GM12878 (cell line): ENCODE measurements at regions not wholly inside any gene's neighbourhood (a gene's known extent, or its start where the extent isn't known, plus 50 kb on each side); places are given as distances from the start of the nearest gene placed in this dataset.

Experiments used
- ATAC-seq: fragments of 200-7000 bp; cut with Tn5 transposase; 3 replicates; pipeline ENCODE4 v1.9.1; 2020; ENCODE audit warnings: mild to moderate bottlenecking, moderate library complexity
- BruUV-seq: library from RNA; stranded (reverse); fragments of 400-500 nt; replicated peaks from 2 replicates; lab custom pipeline; 2021; lab: Mats Ljungman, UMichigan
- CTCF ChIA-PET: fragments of 300-600 bp; sonication (Branson Sonifier 250); formaldehyde crosslinking; extraction: SDS; loops from one replicate; lab custom pipeline; 2021; ENCODE audit warnings: inconsistent platforms; lab: Yijun Ruan, JAX
- POLR2A ChIA-PET: fragments of 350-600 bp; formaldehyde crosslinking; extraction: SDS; loops from one replicate; lab custom pipeline; 2021; ENCODE audit warnings: inconsistent platforms; lab: Charles Lee
- RAD21 ChIA-PET: fragments of 300-600 bp; sonication (Branson Sonifier 250); formaldehyde crosslinking; loops from one replicate; lab custom pipeline; 2023; ENCODE audit warnings: antibody characterized with exemption; ENCODE audit not compliant: unreplicated experiment; lab: Charles Lee
- SMC1A ChIA-PET: fragments of 300-600 bp; sonication (Branson Sonifier 250); formaldehyde crosslinking; loops from one replicate; lab custom pipeline; 2023; ENCODE audit not compliant: unreplicated experiment, uncharacterized antibody; lab: Charles Lee
- DNase-seq: peaks from one replicate; pipeline ENCODE4 v3.0.0-alpha.2; 2011; ENCODE audit warnings: low read depth, low spot score
- FAIRE-seq: peaks from 3 replicates; lab custom pipeline; 2011; peaks lifted over from hg19 to GRCh38; lab: Jason Lieb, UNC
- H2AFZ ChIP-seq: 2 replicates; pipeline ENCODE4 v1.6.0; 2011; ENCODE audit warnings: low read depth, low read length, control low read depth; ENCODE audit not compliant: control insufficient read depth
- H3K27ac ChIP-seq: 2 replicates; pipeline ENCODE4 v1.5.1; 2011; ENCODE audit warnings: control low read depth; ENCODE audit not compliant: control insufficient read depth, insufficient read depth
- H3K27me3 ChIP-seq, 2 experiments: replicated peaks in 1 of 2; 2 replicates each; pipeline versions ENCODE4 v1.6.0 to v1.6.1; 2011; ENCODE audit warnings: low read length in 1 of 2; ENCODE audit not compliant: control insufficient read depth in 2 of 2, insufficient read depth in 2 of 2
- H3K36me3 ChIP-seq, 2 experiments: 2 replicates each; pipeline ENCODE4 v1.5.1; 2011; ENCODE audit warnings: low read length in 1 of 2; ENCODE audit not compliant: control insufficient read depth in 2 of 2, insufficient read depth in 2 of 2
- H3K4me1 ChIP-seq: 2 replicates; pipeline ENCODE4 v1.6.1; 2011; ENCODE audit warnings: mild to moderate bottlenecking, low read length, moderate library complexity, mixed read lengths; ENCODE audit not compliant: control insufficient read depth, insufficient read depth
- H3K4me2 ChIP-seq: 2 replicates; pipeline ENCODE4 v1.6.0; 2011; ENCODE audit warnings: control low read depth; ENCODE audit not compliant: control insufficient read depth, insufficient read depth
- H3K4me3 ChIP-seq: fragments of 200-600 bp; sonication (generic); 2 replicates; pipeline ENCODE4 v1.5.1; 2016
- H3K79me2 ChIP-seq: 2 replicates; pipeline ENCODE4 v1.6.0; 2011; ENCODE audit warnings: low read length; ENCODE audit not compliant: control insufficient read depth, insufficient read depth
- H3K9ac ChIP-seq: 2 replicates; pipeline ENCODE4 v1.8.0; 2011; ENCODE audit warnings: low read length, control low read depth, mixed read lengths; ENCODE audit not compliant: control insufficient read depth, insufficient read depth
- H3K9me3 ChIP-seq: replicated peaks from 3 replicates; pipeline ENCODE4 v1.5.1; 2011; ENCODE audit warnings: mild to moderate bottlenecking, low read length; ENCODE audit not compliant: control insufficient read depth, insufficient read depth
- H4K20me1 ChIP-seq: 2 replicates; pipeline ENCODE4 v1.6.0; 2011; ENCODE audit not compliant: control insufficient read depth, insufficient read depth
- EGR1 ChIP-seq, 2 experiments: IDR thresholded peaks; 1 replicate in 1 of 2; 2 replicates in 1 of 2; pipeline ENCODE4 v1.6.1; 2011 to 2012; ENCODE audit warnings: low read depth in 2 of 2, low read length in 2 of 2, borderline replicate concordance in 1 of 2, mild to moderate bottlenecking in 1 of 2, moderate library complexity in 1 of 2
- EZH2 ChIP-seq: IDR thresholded peaks from 2 replicates; pipeline ENCODE4 v1.6.1; 2012; ENCODE audit warnings: low read depth, mild to moderate bottlenecking, control low read depth, inconsistent platforms, low read length, borderline replicate concordance; ENCODE audit not compliant: control insufficient read depth
- IRF5 ChIP-seq: fragments of 450-650 bp; IDR thresholded peaks from 2 replicates; pipeline ENCODE4 v1.6.1; 2017; ENCODE audit warnings: borderline replicate concordance
- KAT2A ChIP-seq: conservative IDR thresholded peaks from 2 replicates; pipeline ENCODE4 v1.6.1; 2011; ENCODE audit warnings: low read depth, low read length; ENCODE audit not compliant: control insufficient read depth
- MTA2 ChIP-seq: fragments of 450-650 bp; IDR thresholded peaks from 2 replicates; pipeline ENCODE4 v1.6.1; 2016; ENCODE audit warnings: low read depth, mild to moderate bottlenecking, moderate library complexity
- MTA3 ChIP-seq: IDR thresholded peaks from 2 replicates; pipeline ENCODE4 v1.6.1; 2012; ENCODE audit warnings: low read length, inconsistent platforms, borderline replicate concordance
- RAD51 ChIP-seq: fragments of 450-650 bp; IDR thresholded peaks from 2 replicates; pipeline ENCODE4 v1.6.1; 2016; ENCODE audit warnings: moderate library complexity, mild to moderate bottlenecking, inconsistent platforms
- RBBP5 ChIP-seq: fragments of 200-600 bp; sonication (generic); conservative IDR thresholded peaks from 2 replicates; pipeline ENCODE4 v1.6.1; 2016
- REST ChIP-seq: IDR thresholded peaks from 2 replicates; pipeline ENCODE4 v1.6.1; 2012; ENCODE audit warnings: mild to moderate bottlenecking, low read depth, low read length
- SIN3A ChIP-seq: IDR thresholded peaks from 2 replicates; pipeline ENCODE4 v1.6.1; 2012; ENCODE audit warnings: low read depth, low read length, improper control_type of control experiment
- SMC3 ChIP-seq: IDR thresholded peaks from 2 replicates; pipeline ENCODE4 v1.6.1; 2011; ENCODE audit warnings: low read length, improper control_type of control experiment, borderline replicate concordance
- SUPT20H ChIP-seq: IDR thresholded peaks from 2 replicates; pipeline ENCODE4 v1.6.1; 2011; ENCODE audit warnings: low read depth, mild to moderate bottlenecking, low read length, moderate library complexity, borderline replicate concordance; ENCODE audit not compliant: control insufficient read depth
- ZBTB4 ChIP-seq: fragments of 450-650 bp; formaldehyde crosslinking; IDR thresholded peaks from 2 replicates; pipeline ENCODE4 v1.4.0; 2022; ENCODE audit warnings: mild to moderate bottlenecking, moderate library complexity
- ZNF217 ChIP-seq: fragments of 450-650 bp; IDR thresholded peaks from 2 replicates; pipeline ENCODE4 v1.6.1; 2017; ENCODE audit warnings: antibody characterized with exemption, mild to moderate bottlenecking
- WGBS: methylation state at CpG from one replicate; pipeline ENCODE4 v1.1.6; 2016; ENCODE audit warnings: low lambda C conversion rate; ENCODE audit not compliant: insufficient replicate concordance, insufficient coverage; ENCODE audit errors: missing lambda C conversion rate; 5-methylcytosine and 5-hydroxymethylcytosine counted together
- in situ Hi-C: fragments of 300-500 bp; cut with MboI; formaldehyde crosslinking; loops from 9 replicates; pipeline ENCODE4 v1.14.3; 2018; ENCODE audit warnings: mixed read lengths
- intact Hi-C: fragments of 100-400 bp; cut with micrococcal nuclease; formaldehyde crosslinking; loops from one replicate; pipeline ENCODE4 v1.14.2; 2022; ENCODE audit not compliant: unreplicated experiment
- TF ChIP-seq, protein P1 (sequence below): fragments of 150-350 bp; IDR thresholded peaks from 2 replicates; pipeline ENCODE4 v1.6.1; 2014; ENCODE audit warnings: mild to moderate bottlenecking, low read depth, low read length

DNA sequence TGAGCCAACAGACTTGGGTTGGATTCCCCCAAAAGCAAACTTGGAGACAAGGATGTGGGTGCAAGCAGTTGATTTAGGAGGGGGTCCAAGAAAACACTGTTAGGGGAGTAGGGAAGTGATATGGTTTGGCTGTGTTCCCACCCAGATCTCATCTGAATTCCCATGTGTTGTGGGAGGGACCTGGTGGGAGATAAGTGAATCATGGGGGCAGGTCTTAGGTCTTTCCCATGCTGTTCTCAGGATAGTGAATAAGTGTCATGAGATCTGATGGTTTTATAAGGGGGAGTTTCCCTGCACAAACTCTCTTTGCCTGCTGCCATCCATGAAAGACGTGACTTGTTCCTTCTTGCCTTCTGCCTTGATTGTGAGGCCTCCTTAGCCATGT is 542.6 kb downstream of the DHX35 start:
- H3K9me3 ChIP-seq: no peaks in the 10 kb centered on the region
- H4K20me1 ChIP-seq: no peaks in the 10 kb centered on the region
- intact Hi-C loops (no loop called here), in situ Hi-C loops (no loop called here)
- no peaks in the 10 kb centered on the region for H3K36me3 ChIP-seq
- no TSS peak for BruUV-seq
- ChIA-PET CTCF (no interaction called here), POLR2A (no interaction called here), RAD21 (no interaction called here), SMC1A (no interaction called here)
- FAIRE-seq: no peak
- no peak overlapping the region for H3K4me3 ChIP-seq
- H3K27me3 ChIP-seq: no peaks in the 10 kb centered on the region
- no peak overlapping the region for H2AFZ ChIP-seq
- no peak for ATAC-seq
- 0% methylated on average over 1 of the region's 1 CpG for WGBS
- TF ChIP-seq EGR1 (IDR thresholded peaks at IDR 0.05; ENCODE audit: borderline replicate concordance in 1 of 2, low read depth in 2 of 2, low read length in 2 of 2) (no peak), SMC3 (no peak), MTA3 (no peak), ZBTB4 (CRISPR knock-in tag) (no peak), MTA2 (no peak), SUPT20H (no peak), EZH2 (no peak), RAD51 (no peak), SIN3A (no peak), RBBP5 (no peak), ZNF217 (no peak), KAT2A (no peak), REST (no peak), IRF5 (no peak)
- TF ChIP-seq, protein P1, sequence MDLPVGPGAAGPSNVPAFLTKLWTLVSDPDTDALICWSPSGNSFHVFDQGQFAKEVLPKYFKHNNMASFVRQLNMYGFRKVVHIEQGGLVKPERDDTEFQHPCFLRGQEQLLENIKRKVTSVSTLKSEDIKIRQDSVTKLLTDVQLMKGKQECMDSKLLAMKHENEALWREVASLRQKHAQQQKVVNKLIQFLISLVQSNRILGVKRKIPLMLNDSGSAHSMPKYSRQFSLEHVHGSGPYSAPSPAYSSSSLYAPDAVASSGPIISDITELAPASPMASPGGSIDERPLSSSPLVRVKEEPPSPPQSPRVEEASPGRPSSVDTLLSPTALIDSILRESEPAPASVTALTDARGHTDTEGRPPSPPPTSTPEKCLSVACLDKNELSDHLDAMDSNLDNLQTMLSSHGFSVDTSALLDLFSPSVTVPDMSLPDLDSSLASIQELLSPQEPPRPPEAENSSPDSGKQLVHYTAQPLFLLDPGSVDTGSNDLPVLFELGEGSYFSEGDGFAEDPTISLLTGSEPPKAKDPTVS: no peak
- no peak overlapping the region for H3K9ac ChIP-seq
- H3K4me1 ChIP-seq: no peaks in the 10 kb centered on the region
- H3K79me2 ChIP-seq: no peaks in the 10 kb centered on the region
- DNase-seq: no peak
- H3K27ac ChIP-seq: no peak overlapping the region
- H3K4me2 ChIP-seq: no peak overlapping the region
